PFSK-1 (cell line): ENCODE measurements at regions not wholly inside any gene's neighbourhood (a gene's known extent, or its start where the extent isn't known, plus 50 kb on each side); places are given as distances from the start of the nearest gene placed in this dataset.

Experiments
- FOXP2 ChIP-seq: optimal IDR thresholded peaks from 2 replicates; pipeline ENCODE3; 2011; ENCODE audit warnings: borderline replicate concordance, control low read depth, inconsistent platforms; ENCODE audit not compliant: insufficient read depth; ENCODE audit errors: extremely low read length, extremely low read depth
- POLR2AphosphoS5 ChIP-seq: IDR thresholded peaks from 2 replicates; pipeline ENCODE4 v1.6.1; 2012; ENCODE audit warnings: low read depth, mild to moderate bottlenecking, control low read depth, low read length, moderate library complexity
- SIN3A ChIP-seq: IDR thresholded peaks from 2 replicates; pipeline ENCODE4 v1.6.1; 2012; ENCODE audit warnings: mild to moderate bottlenecking, low read length, moderate library complexity, borderline replicate concordance; ENCODE audit not compliant: insufficient read depth
- TAF1 ChIP-seq: IDR thresholded peaks from 2 replicates; pipeline ENCODE4 v1.6.1; 2012; ENCODE audit warnings: low read length, control low read depth, borderline replicate concordance; ENCODE audit not compliant: insufficient read depth
- TF ChIP-seq, protein P1 (sequence below), 2 experiments: IDR thresholded peaks; 2 replicates each; pipeline versions ENCODE4 v1.6.1 to v1.8.0; 2011 to 2012; ENCODE audit warnings: low read depth in 2 of 2, low read length in 2 of 2, control low read depth in 1 of 2, inconsistent platforms in 1 of 2, mild to moderate bottlenecking in 1 of 2, moderate library complexity in 1 of 2; ENCODE audit not compliant: insufficient read depth in 1 of 2

DNA sequence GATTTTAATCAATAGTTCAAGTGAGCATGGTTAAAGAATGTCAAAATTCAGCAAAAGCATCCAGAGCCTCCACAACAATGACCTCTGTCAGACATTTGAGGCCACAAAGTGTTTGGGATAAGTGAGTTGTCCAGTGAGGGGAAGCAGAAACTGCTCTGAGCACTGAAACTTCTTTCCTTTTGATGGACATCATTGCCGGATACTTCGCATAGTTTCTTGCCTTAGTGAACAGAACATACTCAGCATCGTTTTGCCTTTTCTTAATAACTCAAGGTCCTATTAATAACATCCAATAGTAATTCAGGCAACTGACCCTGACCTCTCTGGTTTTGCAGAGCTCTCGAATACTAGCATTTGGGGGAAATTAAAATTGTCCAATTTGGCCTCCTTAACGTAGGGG is 78.6 kb downstream of the EDN3 start:
- TF ChIP-seq, protein P1, sequence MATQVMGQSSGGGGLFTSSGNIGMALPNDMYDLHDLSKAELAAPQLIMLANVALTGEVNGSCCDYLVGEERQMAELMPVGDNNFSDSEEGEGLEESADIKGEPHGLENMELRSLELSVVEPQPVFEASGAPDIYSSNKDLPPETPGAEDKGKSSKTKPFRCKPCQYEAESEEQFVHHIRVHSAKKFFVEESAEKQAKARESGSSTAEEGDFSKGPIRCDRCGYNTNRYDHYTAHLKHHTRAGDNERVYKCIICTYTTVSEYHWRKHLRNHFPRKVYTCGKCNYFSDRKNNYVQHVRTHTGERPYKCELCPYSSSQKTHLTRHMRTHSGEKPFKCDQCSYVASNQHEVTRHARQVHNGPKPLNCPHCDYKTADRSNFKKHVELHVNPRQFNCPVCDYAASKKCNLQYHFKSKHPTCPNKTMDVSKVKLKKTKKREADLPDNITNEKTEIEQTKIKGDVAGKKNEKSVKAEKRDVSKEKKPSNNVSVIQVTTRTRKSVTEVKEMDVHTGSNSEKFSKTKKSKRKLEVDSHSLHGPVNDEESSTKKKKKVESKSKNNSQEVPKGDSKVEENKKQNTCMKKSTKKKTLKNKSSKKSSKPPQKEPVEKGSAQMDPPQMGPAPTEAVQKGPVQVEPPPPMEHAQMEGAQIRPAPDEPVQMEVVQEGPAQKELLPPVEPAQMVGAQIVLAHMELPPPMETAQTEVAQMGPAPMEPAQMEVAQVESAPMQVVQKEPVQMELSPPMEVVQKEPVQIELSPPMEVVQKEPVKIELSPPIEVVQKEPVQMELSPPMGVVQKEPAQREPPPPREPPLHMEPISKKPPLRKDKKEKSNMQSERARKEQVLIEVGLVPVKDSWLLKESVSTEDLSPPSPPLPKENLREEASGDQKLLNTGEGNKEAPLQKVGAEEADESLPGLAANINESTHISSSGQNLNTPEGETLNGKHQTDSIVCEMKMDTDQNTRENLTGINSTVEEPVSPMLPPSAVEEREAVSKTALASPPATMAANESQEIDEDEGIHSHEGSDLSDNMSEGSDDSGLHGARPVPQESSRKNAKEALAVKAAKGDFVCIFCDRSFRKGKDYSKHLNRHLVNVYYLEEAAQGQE (IDR thresholded peaks at IDR 0.05; ENCODE audit: insufficient read depth in 1 of 2, low read depth in 2 of 2, low read length in 2 of 2), result no peak
- TF ChIP-seq SIN3A (no peak), FOXP2 (no peak)

DNA sequence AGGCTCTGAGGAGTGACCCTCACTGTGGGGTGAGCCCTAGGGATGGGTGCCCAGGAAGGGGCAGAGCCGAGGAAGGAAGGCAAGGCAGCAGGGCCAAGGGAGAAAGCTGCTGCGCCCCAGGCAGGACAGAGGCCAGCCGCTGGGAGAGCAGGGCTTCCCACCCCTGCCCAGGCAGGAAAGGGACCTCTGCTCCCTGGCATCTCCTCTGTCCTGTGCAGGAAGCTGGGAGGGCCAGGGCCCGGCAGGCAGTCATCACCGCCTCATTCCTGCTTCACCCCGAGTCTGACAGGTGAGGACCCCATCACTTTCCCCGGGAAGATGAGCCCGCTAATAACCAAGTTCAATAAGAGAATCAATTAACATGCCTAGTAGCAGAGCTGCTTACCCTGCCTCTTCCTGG is 81.3 kb downstream of the EDN3 start:
- no peak for TF ChIP-seq TAF1
- TF ChIP-seq FOXP2, result no peak
- no peak for TF ChIP-seq SIN3A
- no peak for TF ChIP-seq POLR2AphosphoS5
- TF ChIP-seq, protein P1 (IDR thresholded peaks at IDR 0.05; ENCODE audit: insufficient read depth in 1 of 2, low read depth in 2 of 2, low read length in 2 of 2), result no peak

DNA sequence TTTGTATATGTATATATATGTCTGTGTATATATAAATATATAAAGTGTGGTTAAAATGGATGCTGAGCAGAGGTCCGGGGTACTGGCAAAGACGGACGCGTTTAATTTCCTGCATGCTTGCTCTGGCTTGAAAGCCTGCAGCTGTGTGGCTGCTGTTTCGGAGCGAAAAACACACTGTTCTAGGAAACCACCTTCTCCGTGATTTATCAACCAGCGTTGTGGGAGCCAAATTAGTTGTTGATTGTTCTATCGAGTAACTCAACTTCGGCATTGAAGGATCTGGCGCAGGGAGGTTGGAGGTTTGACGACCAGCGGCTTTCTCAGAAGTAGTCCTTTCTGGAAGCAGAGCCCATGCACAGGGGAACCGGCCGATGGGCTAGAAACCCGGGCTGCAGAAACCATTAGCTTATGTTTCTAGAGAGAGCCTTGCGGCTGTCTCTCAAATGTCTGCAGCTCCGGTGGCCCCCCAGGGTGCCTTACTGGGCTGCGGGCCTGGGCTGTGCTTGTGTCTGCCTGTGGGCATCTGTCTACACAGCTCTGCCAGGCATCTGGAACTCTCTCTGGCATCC is 81.8 kb downstream of the EDN3 start:
- TF ChIP-seq TAF1, result no peak
- TF ChIP-seq SIN3A, result no peak
- TF ChIP-seq FOXP2, result no peak
- TF ChIP-seq, protein P1 (IDR thresholded peaks at IDR 0.05; ENCODE audit: insufficient read depth in 1 of 2, low read depth in 2 of 2, low read length in 2 of 2), result no peak
- no peak for TF ChIP-seq POLR2AphosphoS5

DNA sequence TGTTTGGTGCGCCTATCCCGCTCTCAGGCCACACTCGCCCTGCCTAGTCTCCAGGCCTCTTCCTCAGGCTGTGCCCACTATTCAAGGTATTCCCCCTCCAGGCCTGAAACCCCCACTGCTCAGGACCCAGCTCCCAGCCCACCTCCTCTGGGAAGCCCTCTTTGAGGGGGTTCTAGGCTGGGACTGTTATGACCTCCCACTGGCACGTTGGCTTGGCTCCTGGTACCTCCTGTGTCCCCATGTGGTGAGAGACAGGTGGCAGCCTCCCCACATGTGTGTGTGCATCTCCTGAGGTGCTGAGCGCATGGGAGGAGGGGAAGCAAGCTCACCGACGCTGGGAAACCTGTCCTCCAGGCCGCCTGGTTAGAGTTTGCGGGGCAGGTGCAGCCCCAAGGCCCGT is 82.5 kb downstream of the EDN3 start:
- no peak for TF ChIP-seq POLR2AphosphoS5
- TF ChIP-seq, protein P1 (IDR thresholded peaks at IDR 0.05; ENCODE audit: insufficient read depth in 1 of 2, low read depth in 2 of 2, low read length in 2 of 2), result no peak
- TF ChIP-seq FOXP2, result no peak
- TF ChIP-seq TAF1, result no peak
- no peak for TF ChIP-seq SIN3A

DNA sequence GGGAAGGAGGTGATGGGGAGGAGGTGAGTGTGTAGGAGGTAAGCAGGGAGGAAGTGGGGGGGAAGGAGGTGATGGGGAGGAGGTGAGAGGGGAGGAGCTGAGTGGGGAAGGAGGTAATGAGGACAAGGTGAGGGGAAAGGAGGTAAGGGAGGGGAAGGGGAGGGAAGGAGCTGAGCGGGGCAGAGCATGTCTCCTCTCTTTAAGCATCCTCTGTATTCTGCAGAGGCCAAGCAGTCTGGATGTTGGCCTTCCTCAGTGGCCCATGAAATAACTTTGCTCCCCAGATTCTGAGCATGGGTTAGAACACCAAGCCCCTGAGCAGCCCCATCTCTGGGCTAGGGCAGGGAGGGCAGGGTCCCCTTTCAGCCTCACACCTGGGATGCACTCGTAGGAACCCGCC is 84.6 kb downstream of the EDN3 start:
- TF ChIP-seq SIN3A, result no peak
- TF ChIP-seq TAF1, result no peak
- no peak for TF ChIP-seq POLR2AphosphoS5
- TF ChIP-seq, protein P1 (IDR thresholded peaks at IDR 0.05; ENCODE audit: insufficient read depth in 1 of 2, low read depth in 2 of 2, low read length in 2 of 2), result no peak
- no peak for TF ChIP-seq FOXP2
